GM23248 (cell line): ENCODE measurements at regions not wholly inside any gene's neighbourhood (a gene's known extent, or its start where the extent isn't known, plus 50 kb on each side); places are given as distances from the start of the nearest gene placed in this dataset.

Experiments
- EZH2 ChIP-seq: fragments of 200-600 bp; sonication (generic); IDR thresholded peaks from 2 replicates; pipeline ENCODE4 v1.6.1; 2018; ENCODE audit warnings: antibody characterized with exemption, mild to moderate bottlenecking; ENCODE audit not compliant: insufficient read depth, poor library complexity, severe bottlenecking
- EZH2phosphoT487 ChIP-seq: fragments of 200-600 bp; sonication (generic); IDR thresholded peaks from 2 replicates; pipeline ENCODE4 v1.6.1; 2018; ENCODE audit warnings: antibody characterized with exemption, moderate library complexity, mild to moderate bottlenecking, low read depth; ENCODE audit not compliant: insufficient read depth

- TF ChIP-seq EZH2 (no peak), EZH2phosphoT487 (no peak)
Observed at GRCh38 chr6:130694606-130695005, 132.6 kb upstream of the SMLR1 start.
